K562 (cell line): ENCODE measurements at regions not wholly inside any gene's neighbourhood (a gene's known extent, or its start where the extent isn't known, plus 50 kb on each side); places are given as distances from the start of the nearest gene placed in this dataset.

Source experiments
- ATAC-seq: fragments of 200-7000 bp; cut with Tn5 transposase; 3 replicates; pipeline ENCODE4 v1.9.1; 2020; ENCODE audit warnings: moderate library complexity
- BruUV-seq: library from RNA; stranded (reverse); fragments of 400-500 nt; replicated peaks from 2 replicates; lab custom pipeline; 2021; lab: Mats Ljungman, UMichigan
- CTCF ChIA-PET: fragments of 300-600 bp; formaldehyde crosslinking; extraction: SDS; loops from one replicate; lab custom pipeline; 2021; ENCODE audit warnings: low intra/inter-chr PET ratio; lab: Yijun Ruan, JAX
- POLR2A ChIA-PET: fragments of 300-600, 350-650 bp; sonication (Branson Sonifier 250); formaldehyde crosslinking; extraction: SDS; loops from one replicate; lab custom pipeline; 2021; ENCODE audit warnings: antibody characterized with exemption, inconsistent platforms; lab: Yijun Ruan, JAX
- DNase-seq, 4 experiments: peaks; one replicate each; pipeline versions ENCODE4 v3.0.0 to v3.0.0-alpha.2; 2011 to 2018; ENCODE audit warnings: low spot score in 3 of 4, mixed read lengths in 3 of 4; ENCODE audit errors: extremely low read depth in 1 of 4
- FAIRE-seq: peaks from 2 replicates; lab custom pipeline; 2011; peaks lifted over from hg19 to GRCh38; lab: Jason Lieb, UNC
- H2AFZ ChIP-seq: 2 replicates; pipeline ENCODE4 v1.6.0; 2011; ENCODE audit warnings: low read depth, low read length, control low read depth, inconsistent platforms
- H3K27ac ChIP-seq: fragments of 200-600 bp; 3 replicates; pipeline ENCODE4 v1.8.0; 2011; ENCODE audit warnings: low read depth, mild to moderate bottlenecking, control low read depth, inconsistent platforms, low read length, moderate library complexity, mixed read lengths; ENCODE audit errors: extremely low read depth
- H3K27me3 ChIP-seq, 2 experiments: fragments of 300-600 bp in 1 of 2; 2 replicates in 1 of 2; 3 replicates in 1 of 2; pipeline versions ENCODE4 v1.6.0 to v1.8.0; 2011; ENCODE audit warnings: inconsistent platforms in 2 of 2, low read length in 2 of 2, mild to moderate bottlenecking in 1 of 2, mixed read lengths in 1 of 2, moderate library complexity in 1 of 2; ENCODE audit not compliant: control insufficient read depth in 2 of 2, insufficient read depth in 2 of 2
- H3K36me3 ChIP-seq: fragments of 300-600 bp; 3 replicates; pipeline ENCODE4 v1.8.0; 2011; ENCODE audit warnings: mild to moderate bottlenecking, low read length, inconsistent platforms; ENCODE audit not compliant: control insufficient read depth, insufficient read depth
- H3K4me1 ChIP-seq, 2 experiments: fragments of 200-600 bp in 1 of 2; replicated peaks in 1 of 2; 2 replicates in 1 of 2; 3 replicates in 1 of 2; pipeline versions ENCODE4 v1.5.1 to v1.8.0; 2011; ENCODE audit warnings: inconsistent platforms in 2 of 2, low read length in 2 of 2, mild to moderate bottlenecking in 1 of 2, mixed read lengths in 1 of 2, moderate library complexity in 1 of 2; ENCODE audit not compliant: control insufficient read depth in 2 of 2, insufficient read depth in 2 of 2
- H3K4me2 ChIP-seq: 2 replicates; pipeline ENCODE4 v1.6.1; 2011; ENCODE audit warnings: low read length, control low read depth, inconsistent platforms, mixed read lengths; ENCODE audit not compliant: insufficient read depth
- H3K4me3 ChIP-seq: fragments of 200-600 bp; sonication (generic), shearing (Covaris generic); 2 replicates; pipeline ENCODE4 v1.5.1; 2016; ENCODE audit warnings: control low read depth, inconsistent platforms
- H3K79me2 ChIP-seq: fragments of 200-600 bp; 3 replicates; pipeline ENCODE4 v1.8.0; 2011; ENCODE audit warnings: low read length, inconsistent platforms; ENCODE audit not compliant: control insufficient read depth, insufficient read depth
- H3K9ac ChIP-seq, 2 experiments: 2 replicates each; pipeline versions ENCODE4 v1.6.0 to v1.6.1; 2011; ENCODE audit warnings: low read depth in 2 of 2, low read length in 2 of 2, control low read depth in 1 of 2, inconsistent platforms in 1 of 2, mild to moderate bottlenecking in 1 of 2, mixed read lengths in 1 of 2; ENCODE audit not compliant: insufficient read depth in 1 of 2
- H3K9me1 ChIP-seq: one replicate; pipeline ENCODE4 v1.6.0; 2011; ENCODE audit warnings: inconsistent platforms, mild to moderate bottlenecking, low read length, moderate library complexity; ENCODE audit not compliant: control insufficient read depth, insufficient read depth
- H3K9me3 ChIP-seq: replicated peaks from 2 replicates; pipeline ENCODE4 v1.5.1; 2011; ENCODE audit warnings: low read depth, low read length, inconsistent platforms; ENCODE audit not compliant: control insufficient read depth, insufficient read depth
- H4K20me1 ChIP-seq: replicated peaks from 2 replicates; pipeline ENCODE4 v1.6.1; 2011; ENCODE audit warnings: low read length, inconsistent platforms, mixed read lengths; ENCODE audit not compliant: control insufficient read depth, insufficient read depth
- HDGF ChIP-seq: fragments of 450-650 bp; IDR thresholded peaks from 2 replicates; pipeline ENCODE4 v1.6.1; 2016
- ILK ChIP-seq: fragments of 450-650 bp; IDR thresholded peaks from 2 replicates; pipeline ENCODE4 v1.6.1; 2016; ENCODE audit warnings: missing genetic modification characterization, low read depth, mild to moderate bottlenecking, missing compliant biosample characterization, moderate library complexity, borderline replicate concordance
- SMAD3 ChIP-seq: fragments of 450-650 bp; formaldehyde crosslinking; conservative IDR thresholded peaks from 2 replicates; pipeline ENCODE4 v1.4.0; 2020; ENCODE audit warnings: mild to moderate bottlenecking
- ZNF316 ChIP-seq: fragments of 450-650 bp; IDR thresholded peaks from 2 replicates; pipeline ENCODE4 v1.6.1; 2016
- ZNF512 ChIP-seq: IDR thresholded peaks from 2 replicates; pipeline ENCODE4 v1.6.1; 2016; ENCODE audit warnings: missing genetic modification characterization, missing compliant biosample characterization
- WGBS: fragments of 100-300 bp; shearing (Covaris generic); methylation state at CpG from one replicate; pipeline ENCODE4 v1.1.6; 2016; ENCODE audit warnings: low coverage, mixed read lengths; ENCODE audit not compliant: insufficient coverage; ENCODE audit errors: missing lambda C conversion rate; 5-methylcytosine and 5-hydroxymethylcytosine counted together
- in situ Hi-C: fragments of 300-500 bp; cut with MboI; formaldehyde crosslinking; loops from 4 replicates; pipeline ENCODE4 v1.15.0; 2018; ENCODE audit warnings: inconsistent platforms, mixed read lengths
- intact Hi-C: fragments of 100-400 bp; cut with micrococcal nuclease; formaldehyde crosslinking; loops from 2 replicates; pipeline ENCODE4 v1.14.2; 2022

- no peak for TF ChIP-seq ZNF512 (tag)
- no peak for TF ChIP-seq ILK (tag)
Observed at GRCh38 chr18:66966171-66966570, 362.3 kb upstream of the CDH19 start (continued).

- CTCF ChIA-PET = no interaction called here
- no peak for TF ChIP-seq HDGF
- WGBS = 0% methylated on average over 1 of the region's 2 CpGs
- intact Hi-C loops = no loop called here
- no peak for ATAC-seq
- H3K9me1 ChIP-seq = no peaks in the 10 kb centered on the region
- in situ Hi-C loops = no loop called here
- H3K9ac ChIP-seq = no peak overlapping the region
- no peak for FAIRE-seq
- H3K36me3 ChIP-seq = no peaks in the 10 kb centered on the region
- no peak overlapping the region for H2AFZ ChIP-seq
- H3K4me2 ChIP-seq = no peak overlapping the region
- DNase-seq = no peak
- no peaks in the 10 kb centered on the region for H3K9me3 ChIP-seq
- no peaks in the 10 kb centered on the region for H3K4me1 ChIP-seq
- no peaks in the 10 kb centered on the region for H3K79me2 ChIP-seq
- no peak overlapping the region for H3K27ac ChIP-seq
- no peaks in the 10 kb centered on the region for H3K27me3 ChIP-seq
- no TSS peak for BruUV-seq
- POLR2A ChIA-PET = no interaction called here
- no peak overlapping the region for H3K4me3 ChIP-seq
- no peaks in the 10 kb centered on the region for H4K20me1 ChIP-seq
Observed at GRCh38 chr18:66958309-66958708, 354.4 kb upstream of the CDH19 start.

- TF ChIP-seq SMAD3 (CRISPR knock-in tag) = no peak
- TF ChIP-seq ZNF316 = peak; percentile 27; the same call in 1 of the 2 replicates
- ChIA-PET CTCF (no interaction called here), POLR2A (no interaction called here)
- H3K4me2 ChIP-seq = no peak overlapping the region
- BruUV-seq = no TSS peak
- no peak for FAIRE-seq
- no peaks in the 10 kb centered on the region for H3K79me2 ChIP-seq
- no peak for DNase-seq
- H4K20me1 ChIP-seq = no peaks in the 10 kb centered on the region
- no peak overlapping the region for H3K4me3 ChIP-seq
- in situ Hi-C loops (no loop called here), intact Hi-C loops (no loop called here)
- no peaks in the 10 kb centered on the region for H3K9me3 ChIP-seq
- H3K4me1 ChIP-seq = no peaks in the 10 kb centered on the region
- H3K27ac ChIP-seq = no peak overlapping the region
- H2AFZ ChIP-seq = no peak overlapping the region
- H3K9ac ChIP-seq = no peak overlapping the region
- H3K36me3 ChIP-seq = no peaks in the 10 kb centered on the region
- no peaks in the 10 kb centered on the region for H3K27me3 ChIP-seq
- WGBS = 0% methylated on average over 1 of the region's 1 CpG
- H3K9me1 ChIP-seq = no peaks in the 10 kb centered on the region
- no peak for ATAC-seq
Observed at GRCh38 chr18:66951750-66952149, 347.9 kb upstream of the CDH19 start.
